Endothelial cell of umbilical vein (primary cell): ENCODE measurements at regions not wholly inside any gene's neighbourhood (a gene's known extent, or its start where the extent isn't known, plus 50 kb on each side); places are given as distances from the start of the nearest gene placed in this dataset.

Experiments used
- MAX ChIP-seq: IDR thresholded peaks from 2 replicates; pipeline ENCODE4 v1.6.1; 2011; ENCODE audit not compliant: insufficient read depth, insufficient read length
- POLR2A ChIP-seq: IDR thresholded peaks from 2 replicates; pipeline ENCODE4 v1.6.1; 2012; ENCODE audit warnings: low read depth, mild to moderate bottlenecking, control low read depth, low read length
- TF ChIP-seq, protein P1 (sequence below), 2 donors: IDR thresholded peaks; 1 replicate in 1 of 2; 2 replicates in 1 of 2; pipeline ENCODE4 v1.5.1; 2011; ENCODE audit warnings: low read length in 2 of 2, mild to moderate bottlenecking in 2 of 2, moderate library complexity in 2 of 2, control low read depth in 1 of 2, inconsistent platforms in 1 of 2, low read depth in 1 of 2; ENCODE audit not compliant: insufficient read depth in 1 of 2; ENCODE audit errors: extremely low read depth in 1 of 2

DNA sequence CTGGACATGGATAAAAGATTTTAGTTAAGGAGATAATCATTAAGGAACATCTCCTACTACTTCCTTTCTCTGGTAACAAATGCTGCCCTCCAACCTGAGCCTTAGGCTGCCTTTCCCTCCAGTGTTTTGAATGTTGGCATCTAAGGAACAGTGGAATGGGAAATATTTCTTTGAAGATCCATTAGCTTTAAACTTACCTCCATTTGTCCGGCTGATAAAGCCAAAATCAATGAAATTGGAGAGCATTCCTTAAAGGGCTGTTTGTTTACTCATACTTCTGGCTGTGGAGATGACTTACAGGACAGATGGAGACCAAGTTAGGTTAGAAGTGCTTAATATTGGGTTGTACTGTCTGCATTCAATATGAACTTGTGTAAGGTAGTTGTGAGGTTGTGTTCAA, 439.1 kb downstream of the PLA2G4A start:
- TF ChIP-seq, protein P1, sequence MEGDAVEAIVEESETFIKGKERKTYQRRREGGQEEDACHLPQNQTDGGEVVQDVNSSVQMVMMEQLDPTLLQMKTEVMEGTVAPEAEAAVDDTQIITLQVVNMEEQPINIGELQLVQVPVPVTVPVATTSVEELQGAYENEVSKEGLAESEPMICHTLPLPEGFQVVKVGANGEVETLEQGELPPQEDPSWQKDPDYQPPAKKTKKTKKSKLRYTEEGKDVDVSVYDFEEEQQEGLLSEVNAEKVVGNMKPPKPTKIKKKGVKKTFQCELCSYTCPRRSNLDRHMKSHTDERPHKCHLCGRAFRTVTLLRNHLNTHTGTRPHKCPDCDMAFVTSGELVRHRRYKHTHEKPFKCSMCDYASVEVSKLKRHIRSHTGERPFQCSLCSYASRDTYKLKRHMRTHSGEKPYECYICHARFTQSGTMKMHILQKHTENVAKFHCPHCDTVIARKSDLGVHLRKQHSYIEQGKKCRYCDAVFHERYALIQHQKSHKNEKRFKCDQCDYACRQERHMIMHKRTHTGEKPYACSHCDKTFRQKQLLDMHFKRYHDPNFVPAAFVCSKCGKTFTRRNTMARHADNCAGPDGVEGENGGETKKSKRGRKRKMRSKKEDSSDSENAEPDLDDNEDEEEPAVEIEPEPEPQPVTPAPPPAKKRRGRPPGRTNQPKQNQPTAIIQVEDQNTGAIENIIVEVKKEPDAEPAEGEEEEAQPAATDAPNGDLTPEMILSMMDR (IDR thresholded peaks at IDR 0.05; ENCODE audit: extremely low read depth in 1 of 2, insufficient read depth in 1 of 2, low read depth in 1 of 2, low read length in 2 of 2), result no peak
- TF ChIP-seq POLR2A, result no peak
- TF ChIP-seq MAX, result no peak
